Stomach (tissue), 4 donors: ENCODE measurements at regions not wholly inside any gene's neighbourhood (a gene's known extent, or its start where the extent isn't known, plus 50 kb on each side); places are given as distances from the start of the nearest gene placed in this dataset.

Experiments used
- CTCF ChIP-seq, 7 experiments: fragments of 450-650 bp in 4 of 7; fragments of 200-600 bp in 3 of 7; sonication (generic) in 3 of 7; IDR thresholded peaks; one replicate each; pipeline ENCODE4 v1.5.1; 2016 to 2019; ENCODE audit warnings: antibody characterized with exemption in 7 of 7, control low read depth in 2 of 7, mild to moderate bottlenecking in 1 of 7
- POLR2A ChIP-seq, 4 donors: fragments of 450-650 bp; IDR thresholded peaks; one replicate each; pipeline ENCODE4 v1.6.1; 2016; ENCODE audit warnings: antibody characterized with exemption in 4 of 4, control low read depth in 2 of 4, mild to moderate bottlenecking in 1 of 4, moderate library complexity in 1 of 4
- POLR2AphosphoS5 ChIP-seq, 3 donors: sonication (generic); formaldehyde crosslinking; IDR thresholded peaks; one replicate each; pipeline ENCODE4 v1.6.1; 2016; ENCODE audit warnings: antibody characterized with exemption in 3 of 3

GRCh38 chr10:128322106-128322505 lies 195.9 kb upstream of the MKI67 start:
- TF ChIP-seq CTCF (IDR thresholded peaks at IDR 0.05) (no peak), POLR2A (IDR thresholded peaks at IDR 0.05) (no peak), POLR2AphosphoS5 (IDR thresholded peaks at IDR 0.05) (no peak)
